Activated CD4-positive, alpha-beta T cell treated with anti-CD3 and anti-CD28 coated beads for 4 hours (primary cell): ENCODE measurements at regions not wholly inside any gene's neighbourhood (a gene's known extent, or its start where the extent isn't known, plus 50 kb on each side); places are given as distances from the start of the nearest gene placed in this dataset.
"Not testable (repeated sequence)": the region's sequence is repeated elsewhere in the genome, so short reads cannot be mapped to it uniquely, and the experiment has no call there.

Experiments used
- DNase-seq, 2 donors: peaks; one replicate each; pipeline ENCODE4 v3.0.0-alpha.2; 2020

GRCh38 chr13:31385540-31385939, 185.8 kb downstream of the B3GLCT start:
- no peak for DNase-seq

DNA sequence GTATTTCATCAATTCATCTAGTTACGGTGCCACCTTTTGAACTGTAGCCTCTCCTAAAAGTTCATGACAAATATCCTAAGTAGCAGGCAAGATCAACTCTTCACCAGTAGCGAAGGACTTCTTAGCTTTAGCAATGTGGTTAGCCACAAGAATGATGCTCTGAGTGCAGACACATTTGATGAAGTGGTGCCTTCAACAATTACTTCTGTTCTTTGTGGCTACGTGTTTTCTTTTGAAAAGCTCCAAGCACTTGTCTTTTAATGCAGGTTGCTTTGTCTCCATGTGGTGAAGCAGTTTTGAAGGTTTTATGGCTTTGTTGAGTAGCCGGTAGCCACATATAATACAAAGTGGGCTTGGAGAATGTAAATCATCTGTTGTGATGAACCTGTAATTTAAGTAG, 194.7 kb downstream of the B3GLCT start:
- DNase-seq: no peak

DNA sequence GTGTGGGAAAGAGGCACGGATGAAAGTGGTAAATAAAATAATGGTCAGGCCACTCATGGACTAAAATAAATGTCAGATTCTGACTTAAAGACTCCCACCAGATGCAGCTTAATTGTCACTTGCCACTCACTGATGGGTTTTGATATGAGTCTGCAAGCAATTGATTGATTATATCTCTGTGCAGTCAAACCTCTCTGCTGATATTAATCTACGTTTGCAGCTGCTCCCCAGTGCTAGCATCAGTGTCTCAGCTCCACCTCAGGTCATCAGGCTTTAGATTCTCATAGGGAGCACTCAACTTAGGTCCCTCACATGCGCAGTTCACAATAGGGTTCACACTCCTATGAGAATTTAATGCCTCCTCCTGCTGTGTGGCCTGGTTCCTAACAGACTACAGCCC, 195.3 kb downstream of the B3GLCT start:
- no peak for DNase-seq

DNA sequence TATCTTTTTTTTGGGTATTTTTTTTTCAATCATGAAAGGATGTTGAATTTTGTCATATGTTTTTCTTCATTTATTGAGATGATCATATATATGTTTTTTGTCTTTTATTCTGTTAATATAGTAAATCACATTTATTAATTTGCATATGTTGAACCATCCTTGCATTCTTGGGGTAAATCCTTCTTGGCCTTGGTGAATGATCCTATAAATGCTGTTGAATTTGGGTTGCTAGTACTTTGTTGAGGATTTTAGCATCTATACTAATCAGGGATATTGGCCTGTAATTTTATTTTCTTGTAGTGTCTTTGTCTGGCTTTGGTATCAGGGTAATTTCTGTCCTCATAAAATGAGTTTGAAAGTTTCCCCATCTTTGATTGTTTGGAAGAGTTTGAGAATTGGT, 199.9 kb downstream of the B3GLCT start:
- DNase-seq: no peak

- DNase-seq: not testable (repeated sequence)
These were observed 203.9 kb downstream of the B3GLCT start for GRCh38 chr13:31403711-31404110.

GRCh38 chr13:31408927-31409326, 209.2 kb downstream of the B3GLCT start:
- no peak for DNase-seq

DNA sequence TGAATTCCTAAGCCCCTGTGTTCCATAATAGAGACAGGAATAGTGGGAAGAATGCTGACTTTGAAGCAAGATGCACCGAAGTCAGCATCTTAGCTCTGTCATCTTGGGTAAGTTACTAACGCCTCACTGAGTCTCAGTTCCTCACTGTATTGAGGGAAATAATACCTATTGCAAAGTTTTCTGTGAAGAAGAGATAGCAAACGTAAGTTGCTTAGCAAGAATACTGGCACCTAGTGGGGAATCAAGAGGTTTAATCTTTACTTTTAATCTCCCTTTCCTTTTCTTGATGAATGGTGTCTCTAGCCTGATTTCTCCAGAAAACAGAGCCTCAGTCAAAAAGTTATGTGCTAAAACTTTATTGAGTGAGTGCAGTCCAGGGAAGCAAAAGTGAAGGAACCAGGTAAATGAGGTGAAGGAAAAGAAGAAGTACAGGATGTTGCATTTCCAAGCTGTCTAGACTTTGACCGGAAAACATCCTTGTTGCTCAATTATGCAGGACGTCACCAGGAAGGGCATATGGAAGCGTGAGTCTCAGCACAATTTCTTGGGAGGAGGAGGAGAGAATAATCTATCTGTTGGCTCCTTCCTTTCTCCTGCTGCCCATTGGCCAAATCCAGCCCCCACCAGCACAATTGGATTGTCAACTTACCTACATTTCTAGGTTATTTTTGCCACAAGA, 210.0 kb downstream of the B3GLCT start:
- DNase-seq: no peak

DNA sequence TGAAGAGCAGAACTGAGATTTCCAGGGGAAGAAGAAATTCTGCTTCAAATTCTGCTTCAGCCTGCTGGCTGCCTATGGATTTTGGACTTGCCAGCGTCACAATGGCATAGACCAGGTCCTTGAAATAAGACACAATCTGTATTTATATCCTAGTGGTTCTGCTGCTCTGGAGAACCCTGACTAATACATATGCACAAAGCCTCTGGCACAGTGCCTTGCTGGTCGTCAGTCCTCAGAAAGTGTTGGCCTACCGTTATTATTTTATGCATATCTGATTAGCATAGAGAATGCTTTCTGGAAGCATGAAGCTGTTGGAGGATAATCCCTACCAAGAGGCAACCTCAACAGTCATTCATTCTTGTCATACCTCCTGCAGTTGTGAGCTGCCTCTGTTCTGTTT, 213.7 kb downstream of the B3GLCT start:
- DNase-seq: no peak

DNA sequence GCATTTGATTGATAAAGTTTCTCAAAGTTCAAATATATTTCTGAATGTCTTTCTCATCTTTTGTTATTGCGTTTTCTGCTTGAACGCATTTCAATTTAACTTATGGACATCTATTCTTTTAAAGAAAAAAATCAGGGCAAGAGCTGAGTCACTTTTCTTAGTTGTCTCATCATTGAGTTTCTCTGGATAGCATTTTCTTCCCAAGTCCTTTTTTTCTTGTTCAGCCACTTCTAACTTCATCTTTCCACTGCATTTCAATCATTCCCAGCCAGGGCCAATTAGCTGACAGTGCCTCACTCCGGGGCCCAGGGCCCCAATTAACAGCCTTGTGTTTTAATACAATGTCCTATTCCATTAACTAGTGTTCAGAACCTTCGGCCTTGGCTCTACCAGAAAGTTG, 216.3 kb downstream of the B3GLCT start:
- no peak for DNase-seq

GRCh38 chr13:31418186-31418585, 218.4 kb downstream of the B3GLCT start:
- no peak for DNase-seq

DNA sequence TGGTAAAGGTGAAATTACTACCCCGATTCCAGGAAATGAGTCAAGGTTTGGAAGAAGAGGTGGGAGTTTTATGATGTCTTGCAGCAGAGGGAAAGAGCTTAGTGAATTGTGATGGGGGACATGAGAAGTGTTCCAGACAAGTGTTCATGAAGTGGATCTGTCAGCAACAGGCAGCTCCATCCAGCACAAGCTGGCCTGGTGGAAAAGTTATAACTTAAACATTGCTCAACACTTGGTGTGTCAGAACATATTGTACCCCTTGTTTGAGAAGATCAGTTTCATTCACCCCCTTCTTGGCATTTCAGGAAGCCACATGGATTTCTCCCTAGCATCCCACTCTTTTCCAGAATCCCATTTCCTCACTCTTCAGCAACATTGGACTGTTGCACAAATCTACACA, 222.0 kb downstream of the B3GLCT start:
- DNase-seq: no peak

- peak; percentile 26 for DNase-seq
These were observed 224.5 kb downstream of the B3GLCT start for GRCh38 chr13:31424130-31424729.

- no peak for DNase-seq
These were observed 226.6 kb downstream of the B3GLCT start for GRCh38 chr13:31426395-31426794.

DNA sequence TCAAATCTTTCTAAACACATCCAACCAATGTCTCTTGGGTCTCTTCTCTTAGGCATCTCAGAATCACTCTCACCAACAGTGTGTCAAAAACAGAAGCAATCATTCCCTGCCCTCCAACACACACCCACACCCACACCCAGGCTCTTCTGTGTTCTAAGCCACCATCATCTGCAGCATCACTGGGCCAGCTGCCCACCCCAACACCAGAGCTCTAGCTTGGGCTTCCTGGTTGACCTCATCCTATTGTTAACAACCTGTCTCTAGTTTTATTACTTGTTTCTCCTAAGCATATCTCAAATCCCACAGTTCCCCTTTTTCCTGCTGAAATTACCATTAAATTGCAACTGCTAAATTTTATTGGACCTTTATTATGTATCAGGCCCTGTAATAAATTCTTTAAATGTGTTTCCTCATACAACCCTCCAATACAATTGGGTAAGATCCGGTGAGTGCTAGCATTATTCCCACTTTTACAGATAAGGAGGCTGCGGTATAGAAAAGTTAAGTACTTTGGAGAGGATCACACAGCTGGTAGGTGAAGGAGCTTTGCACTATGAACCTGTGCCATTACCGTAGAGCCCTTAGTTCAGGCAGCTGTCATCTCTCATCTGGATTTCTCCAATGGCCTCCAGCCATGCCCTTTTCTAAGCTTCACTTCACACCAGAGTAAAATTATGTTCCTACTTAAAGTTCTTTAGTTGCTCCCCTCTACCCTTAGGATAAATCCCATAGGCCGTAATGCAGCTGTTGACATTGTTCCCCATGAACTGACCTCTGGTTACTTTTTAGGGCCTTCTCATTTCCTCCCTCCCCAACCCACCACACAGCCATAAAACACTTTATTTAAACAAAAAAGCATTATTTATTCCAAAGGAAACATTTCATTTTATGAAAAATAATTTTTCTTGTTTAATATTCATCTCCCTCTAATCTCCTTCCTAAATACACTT, 227.7 kb downstream of the B3GLCT start:
- DNase-seq: no peak

- DNase-seq: peak; percentile 5 to 31
These were observed 232.0 kb downstream of the B3GLCT start for GRCh38 chr13:31431722-31432137.

- DNase-seq: no peak
These were observed 233.4 kb downstream of the B3GLCT start for GRCh38 chr13:31433207-31433606.

- DNase-seq: no peak
These were observed 234.0 kb downstream of the B3GLCT start for GRCh38 chr13:31433746-31434145.

GRCh38 chr13:31434613-31435012, 234.8 kb downstream of the B3GLCT start:
- DNase-seq: no peak

DNA sequence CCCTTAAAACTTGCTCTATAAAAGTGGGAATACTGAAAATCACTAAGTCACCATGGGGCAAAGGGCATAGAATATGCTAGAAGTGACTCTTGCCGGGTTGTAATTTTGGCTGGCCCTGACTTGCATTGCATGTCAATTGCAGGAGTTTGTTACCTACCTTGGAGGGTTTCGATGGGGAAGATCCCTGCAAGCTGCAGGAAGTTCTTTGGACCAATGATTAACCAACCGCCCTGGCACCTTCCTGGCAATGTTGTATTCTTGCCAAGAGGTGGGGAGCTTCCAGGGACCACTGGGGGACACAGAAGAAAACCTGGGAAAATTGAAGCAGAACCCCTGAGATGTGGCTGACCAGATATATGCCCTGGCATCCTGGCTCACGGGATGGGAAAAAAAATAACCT, 235.8 kb downstream of the B3GLCT start:
- DNase-seq: no peak

DNA sequence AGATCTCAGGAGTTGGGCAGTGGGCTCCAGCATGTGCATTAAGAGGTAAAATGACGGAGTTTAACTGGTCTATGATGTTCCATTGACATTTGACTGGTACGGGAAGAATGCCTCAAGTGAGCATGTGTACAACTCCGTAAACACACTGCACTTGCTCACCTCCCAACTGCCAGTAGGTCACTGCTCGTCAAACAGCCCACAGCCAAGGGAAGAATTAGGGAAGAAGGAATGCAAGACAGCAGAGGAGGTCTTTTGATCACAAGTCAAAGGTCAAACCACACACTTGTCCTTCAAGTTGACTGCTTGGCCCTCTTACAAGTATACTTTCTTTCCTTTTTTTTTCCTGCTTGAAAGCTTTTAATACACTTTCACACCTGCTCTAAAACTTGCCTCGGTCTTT, 236.7 kb downstream of the B3GLCT start:
- DNase-seq: no peak

- no peak for DNase-seq
These were observed 238.2 kb downstream of the B3GLCT start for GRCh38 chr13:31437975-31438374.

DNA sequence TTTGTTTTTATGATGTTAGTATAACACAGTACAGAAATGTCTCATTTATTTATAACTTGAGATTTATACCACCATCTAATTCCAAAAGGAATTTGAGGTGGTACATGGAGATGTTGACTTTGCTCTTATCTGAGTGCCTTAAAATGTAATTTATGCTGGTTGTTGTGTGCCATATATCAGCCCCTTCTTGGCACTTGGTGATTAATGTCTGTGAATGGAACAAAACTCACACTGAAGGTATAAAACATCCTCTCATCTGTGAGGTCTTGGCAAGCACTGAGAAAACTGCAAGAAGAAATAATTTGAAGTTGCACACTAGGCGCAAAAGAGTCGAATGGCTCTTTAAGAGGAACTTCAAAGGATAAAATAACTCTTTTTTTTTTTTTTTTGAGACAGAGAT, 240.4 kb downstream of the B3GLCT start:
- DNase-seq: no peak

- DNase-seq: no peak
These were observed 242.2 kb downstream of the B3GLCT start for GRCh38 chr13:31441800-31442510.
